Right lobe of liver (tissue), 6 donors: ENCODE measurements at regions not wholly inside any gene's neighbourhood (a gene's known extent, or its start where the extent isn't known, plus 50 kb on each side); places are given as distances from the start of the nearest gene placed in this dataset.

Source experiments
- ATAC-seq, 4 donors: fragments of 200-7000 bp; cut with Tn5 transposase; one replicate each; pipeline ENCODE4 v1.9.1; 2020; ENCODE audit warnings: mild to moderate bottlenecking in 4 of 4, moderate library complexity in 4 of 4
- DNase-seq, 3 donors: peaks; one replicate each; pipeline ENCODE4 v3.0.0-alpha.2; 2020
- H3K27ac ChIP-seq, 3 donors: fragments of 200-600 bp; one replicate each; pipeline ENCODE4 v1.8.0; 2022
- H3K27me3 ChIP-seq, 2 donors: fragments of 200-600 bp; one replicate each; pipeline ENCODE4 v1.8.0; 2022
- H3K36me3 ChIP-seq, 4 donors: fragments of 200-600 bp; sonication (generic) in 1 of 4; one replicate each; pipeline versions ENCODE4 v1.5.1 to v1.8.0; 2017 to 2022; ENCODE audit warnings: control low read depth in 1 of 4
- H3K4me1 ChIP-seq, 4 donors: fragments of 200-600 bp; sonication (generic) in 1 of 4; one replicate each; pipeline versions ENCODE4 v1.5.1 to v1.8.0; 2017 to 2022; ENCODE audit warnings: control low read depth in 1 of 4
- H3K4me3 ChIP-seq, 3 donors: fragments of 200-600 bp; one replicate each; pipeline ENCODE4 v1.8.0; 2022
- H3K9me3 ChIP-seq, 4 donors: fragments of 200-600 bp; sonication (generic) in 1 of 4; one replicate each; pipeline versions ENCODE4 v1.5.1 to v1.8.0; 2017 to 2022; ENCODE audit warnings: control low read depth in 1 of 4
- POLR2A ChIP-seq: fragments of 450-650 bp; IDR thresholded peaks from one replicate; pipeline ENCODE4 v1.6.1; 2017; ENCODE audit warnings: antibody characterized with exemption, mild to moderate bottlenecking
- WGBS: methylation state at CpG from one replicate; pipeline ENCODE4 v1.1.6; 2018; ENCODE audit warnings: low coverage, low lambda C conversion rate; ENCODE audit not compliant: insufficient coverage; ENCODE audit errors: missing lambda C conversion rate; 5-methylcytosine and 5-hydroxymethylcytosine counted together
- intact Hi-C, 2 donors: fragments of 100-400 bp; cut with DNase I; formaldehyde crosslinking; loops; one replicate each; pipeline versions ENCODE4 v1.11.2 to v1.14.1; 2022
- TF ChIP-seq, protein P1 (sequence below), 4 donors: fragments of 200-600 bp in 3 of 4; fragments of 450-650 bp in 1 of 4; IDR thresholded peaks; one replicate each; pipeline versions ENCODE4 v1.5.1 to v1.8.0; 2016 to 2022; ENCODE audit warnings: antibody characterized with exemption in 4 of 4, mild to moderate bottlenecking in 2 of 4
- donor health status: DM: no; HTN: yes; CAD: no.
- donor health status: DM: no; HTN: no; CAD: no.
- donor health status: DM: no; HTN: no; CAD: no.
- donor health status: DM: no; HTN: yes; CAD: no.
- donor health status: DM: no; HTN: yes; CAD: no.

- intact Hi-C loops = no loop called here
- H3K36me3 ChIP-seq = no peaks in the 10 kb centered on the region
- H3K4me1 ChIP-seq = no peaks in the 10 kb centered on the region
- H3K27ac ChIP-seq = no peak overlapping the region
- H3K27me3 ChIP-seq = no peaks in the 10 kb centered on the region
- no peak for ATAC-seq
- no peaks in the 10 kb centered on the region for H3K9me3 ChIP-seq
- DNase-seq = peak in 1 of 3 donors; percentile 28
- no peak overlapping the region for H3K4me3 ChIP-seq
- 70% methylated on average over 11 of the region's 19 CpGs for WGBS
- TF ChIP-seq POLR2A = no peak
- TF ChIP-seq, protein P1, sequence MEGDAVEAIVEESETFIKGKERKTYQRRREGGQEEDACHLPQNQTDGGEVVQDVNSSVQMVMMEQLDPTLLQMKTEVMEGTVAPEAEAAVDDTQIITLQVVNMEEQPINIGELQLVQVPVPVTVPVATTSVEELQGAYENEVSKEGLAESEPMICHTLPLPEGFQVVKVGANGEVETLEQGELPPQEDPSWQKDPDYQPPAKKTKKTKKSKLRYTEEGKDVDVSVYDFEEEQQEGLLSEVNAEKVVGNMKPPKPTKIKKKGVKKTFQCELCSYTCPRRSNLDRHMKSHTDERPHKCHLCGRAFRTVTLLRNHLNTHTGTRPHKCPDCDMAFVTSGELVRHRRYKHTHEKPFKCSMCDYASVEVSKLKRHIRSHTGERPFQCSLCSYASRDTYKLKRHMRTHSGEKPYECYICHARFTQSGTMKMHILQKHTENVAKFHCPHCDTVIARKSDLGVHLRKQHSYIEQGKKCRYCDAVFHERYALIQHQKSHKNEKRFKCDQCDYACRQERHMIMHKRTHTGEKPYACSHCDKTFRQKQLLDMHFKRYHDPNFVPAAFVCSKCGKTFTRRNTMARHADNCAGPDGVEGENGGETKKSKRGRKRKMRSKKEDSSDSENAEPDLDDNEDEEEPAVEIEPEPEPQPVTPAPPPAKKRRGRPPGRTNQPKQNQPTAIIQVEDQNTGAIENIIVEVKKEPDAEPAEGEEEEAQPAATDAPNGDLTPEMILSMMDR (IDR thresholded peaks at IDR 0.05) = no peak
Observed at GRCh38 chr22:49533886-49534285, 293.8 kb downstream of the BRD1 start.

GRCh38 chr22:49532869-49533802, 294.5 kb downstream of the BRD1 start:
- no peaks in the 10 kb centered on the region for H3K4me1 ChIP-seq
- 14% methylated on average over 1 of the region's 22 CpGs for WGBS
- no peak overlapping the region for H3K4me3 ChIP-seq
- no peaks in the 10 kb centered on the region for H3K27me3 ChIP-seq
- H3K27ac ChIP-seq = no peak overlapping the region
- H3K36me3 ChIP-seq = no peaks in the 10 kb centered on the region
- no peak for TF ChIP-seq POLR2A
- TF ChIP-seq, protein P1 (IDR thresholded peaks at IDR 0.05) = no peak
- ATAC-seq = peak in 1 of 4 donors; percentile 50
- intact Hi-C loops = no loop called here
- H3K9me3 ChIP-seq = no peaks in the 10 kb centered on the region
- DNase-seq = no peak

GRCh38 chr22:49531368-49531791, 296.3 kb downstream of the BRD1 start:
- H3K9me3 ChIP-seq = no peaks in the 10 kb centered on the region
- no peaks in the 10 kb centered on the region for H3K36me3 ChIP-seq
- H3K4me1 ChIP-seq = no peaks in the 10 kb centered on the region
- H3K27me3 ChIP-seq = no peaks in the 10 kb centered on the region
- no peak for ATAC-seq
- WGBS = 71% methylated on average over 6 of the region's 11 CpGs
- no peak for TF ChIP-seq POLR2A
- TF ChIP-seq, protein P1 (IDR thresholded peaks at IDR 0.05) = no peak
- intact Hi-C loops = no loop called here
- DNase-seq = no peak
- H3K27ac ChIP-seq = no peak overlapping the region
- H3K4me3 ChIP-seq = no peak overlapping the region

- WGBS = 81% methylated on average over 11 of the region's 19 CpGs
- Histone ChIP-seq H3K4me1 (no peaks in the 10 kb centered on the region), H3K36me3 (no peaks in the 10 kb centered on the region), H3K27me3 (no peaks in the 10 kb centered on the region), H3K4me3 (no peak overlapping the region), H3K9me3 (no peaks in the 10 kb centered on the region), H3K27ac (no peak overlapping the region)
- TF ChIP-seq, protein P1 (IDR thresholded peaks at IDR 0.05) = no peak
- no peak for TF ChIP-seq POLR2A
- intact Hi-C loops = no loop called here
- no peak for ATAC-seq
- no peak for DNase-seq
Observed at GRCh38 chr22:49530671-49531367, 296.9 kb downstream of the BRD1 start.
